Psoas muscle (tissue), 7 donors: ENCODE measurements at regions not wholly inside any gene's neighbourhood (a gene's known extent, or its start where the extent isn't known, plus 50 kb on each side); places are given as distances from the start of the nearest gene placed in this dataset.

Source experiments
- ATAC-seq, 4 donors: fragments of 200-7000 bp; cut with Tn5 transposase; one replicate each; pipeline ENCODE4 v1.9.1; 2020; ENCODE audit warnings: moderate library complexity in 3 of 4, mild to moderate bottlenecking in 2 of 4
- DNase-seq, 2 donors: peaks; one replicate each; pipeline ENCODE4 v3.0.0-alpha.2; 2020
- H3K27ac ChIP-seq: fragments of 200-600 bp; one replicate; pipeline ENCODE4 v1.8.0; 2022
- H3K27me3 ChIP-seq, 3 donors: fragments of 200-600 bp in 1 of 3; one replicate each; pipeline versions ENCODE4 v1.6.1 to v1.8.0; 2013 to 2022; ENCODE audit warnings: low read length in 2 of 3, mild to moderate bottlenecking in 2 of 3, moderate library complexity in 1 of 3; ENCODE audit not compliant: insufficient read depth in 3 of 3
- H3K36me3 ChIP-seq, 2 donors: fragments of 200-600 bp in 1 of 2; one replicate each; pipeline versions ENCODE4 v1.6.1 to v1.8.0; 2013 to 2022; ENCODE audit warnings: low read depth in 1 of 2, mild to moderate bottlenecking in 1 of 2, moderate library complexity in 1 of 2; ENCODE audit not compliant: insufficient read depth in 1 of 2
- H3K4me1 ChIP-seq: fragments of 200-600 bp; one replicate; pipeline ENCODE4 v1.8.0; 2022
- H3K4me3 ChIP-seq: fragments of 200-600 bp; one replicate; pipeline ENCODE4 v1.8.0; 2022; ENCODE audit warnings: mild to moderate bottlenecking
- H3K9me3 ChIP-seq: fragments of 200-600 bp; one replicate; pipeline ENCODE4 v1.8.0; 2022
- WGBS, 3 donors: extraction: QIAGEN DNeasy Blood & Tissue Kit; methylation state at CpG; one replicate each; pipeline versions ENCODE4 v1.1.6 to v1.1.7; 2013; 5-methylcytosine and 5-hydroxymethylcytosine counted together
- intact Hi-C, 2 donors: fragments of 100-400 bp; cut with DNase I; formaldehyde crosslinking; loops; one replicate each; pipeline versions ENCODE4 v1.11.0 to v1.14.2; 2022
- TF ChIP-seq, protein P1 (sequence below): fragments of 200-600 bp; IDR thresholded peaks from one replicate; pipeline ENCODE4 v1.8.0; 2022; ENCODE audit warnings: antibody characterized with exemption
- donor health status: healthy with polysubstance abuse.
- donor health status: DM: no; HTN: no; CAD: no; lungs with moderate emphysema.
- donor health status: Bipolar disorder and iron deficiency.
- donor health status: healthy.
- donor health status: DM: yes; HTN: yes; CAD: no.
- donor health status: DM: no; HTN: no; CAD: no.
- donor health status: DM: yes; HTN: yes; CAD: no.

GRCh38 chr3:151620071-151620470 is 113.7 kb upstream of the AADACL2 start:
- no peak overlapping the region for H3K4me3 ChIP-seq
- H3K4me1 ChIP-seq = no peaks in the 10 kb centered on the region
- no peaks in the 10 kb centered on the region for H3K36me3 ChIP-seq
- TF ChIP-seq, protein P1, sequence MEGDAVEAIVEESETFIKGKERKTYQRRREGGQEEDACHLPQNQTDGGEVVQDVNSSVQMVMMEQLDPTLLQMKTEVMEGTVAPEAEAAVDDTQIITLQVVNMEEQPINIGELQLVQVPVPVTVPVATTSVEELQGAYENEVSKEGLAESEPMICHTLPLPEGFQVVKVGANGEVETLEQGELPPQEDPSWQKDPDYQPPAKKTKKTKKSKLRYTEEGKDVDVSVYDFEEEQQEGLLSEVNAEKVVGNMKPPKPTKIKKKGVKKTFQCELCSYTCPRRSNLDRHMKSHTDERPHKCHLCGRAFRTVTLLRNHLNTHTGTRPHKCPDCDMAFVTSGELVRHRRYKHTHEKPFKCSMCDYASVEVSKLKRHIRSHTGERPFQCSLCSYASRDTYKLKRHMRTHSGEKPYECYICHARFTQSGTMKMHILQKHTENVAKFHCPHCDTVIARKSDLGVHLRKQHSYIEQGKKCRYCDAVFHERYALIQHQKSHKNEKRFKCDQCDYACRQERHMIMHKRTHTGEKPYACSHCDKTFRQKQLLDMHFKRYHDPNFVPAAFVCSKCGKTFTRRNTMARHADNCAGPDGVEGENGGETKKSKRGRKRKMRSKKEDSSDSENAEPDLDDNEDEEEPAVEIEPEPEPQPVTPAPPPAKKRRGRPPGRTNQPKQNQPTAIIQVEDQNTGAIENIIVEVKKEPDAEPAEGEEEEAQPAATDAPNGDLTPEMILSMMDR = no peak
- H3K27ac ChIP-seq = no peak overlapping the region
- intact Hi-C loops = no loop called here
- no peaks in the 10 kb centered on the region for H3K9me3 ChIP-seq
- no peaks in the 10 kb centered on the region for H3K27me3 ChIP-seq
- DNase-seq = no peak
- ATAC-seq = no peak

GRCh38 chr3:151615464-151615863 is 118.3 kb upstream of the AADACL2 start:
- WGBS, 3 donors = 57 to 69% (median 60%) methylated on average over 4 of the region's 4 CpGs
- H3K4me3 ChIP-seq = no peak overlapping the region
- intact Hi-C loops = no loop called here
- no peaks in the 10 kb centered on the region for H3K36me3 ChIP-seq
- H3K27me3 ChIP-seq = no peaks in the 10 kb centered on the region
- no peaks in the 10 kb centered on the region for H3K9me3 ChIP-seq
- TF ChIP-seq, protein P1 = no peak
- ATAC-seq = no peak
- H3K27ac ChIP-seq = no peak overlapping the region
- no peaks in the 10 kb centered on the region for H3K4me1 ChIP-seq
- no peak for DNase-seq

DNA sequence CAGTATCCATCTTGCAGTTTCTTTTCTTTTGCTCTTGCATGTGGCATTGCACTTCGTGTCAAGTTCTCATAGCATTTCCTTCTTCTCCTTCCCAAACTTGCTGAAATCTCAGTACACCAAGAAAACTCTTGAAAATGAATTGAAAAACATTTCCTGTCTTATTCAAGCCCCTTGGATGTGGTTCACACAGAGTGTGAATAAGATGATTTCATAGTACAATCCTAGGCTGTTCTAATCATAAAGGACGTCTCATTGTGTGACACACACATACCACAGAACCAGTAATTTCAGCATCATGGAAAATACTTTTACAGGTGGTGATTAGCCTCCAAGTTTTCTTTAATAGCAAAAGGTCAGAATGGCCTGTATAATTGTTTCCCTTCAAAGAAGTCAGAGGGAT is 121.6 kb upstream of the AADACL2 start:
- WGBS, 3 donors = 42 to 58% (median 56%) methylated on average over 2 of the region's 2 CpGs
- no peak for DNase-seq
- H3K36me3 ChIP-seq = no peaks in the 10 kb centered on the region
- intact Hi-C loops = no loop called here
- H3K4me3 ChIP-seq = no peak overlapping the region
- H3K4me1 ChIP-seq = no peaks in the 10 kb centered on the region
- ATAC-seq = no peak
- no peaks in the 10 kb centered on the region for H3K9me3 ChIP-seq
- no peaks in the 10 kb centered on the region for H3K27me3 ChIP-seq
- no peak overlapping the region for H3K27ac ChIP-seq
- TF ChIP-seq, protein P1 = no peak

DNA sequence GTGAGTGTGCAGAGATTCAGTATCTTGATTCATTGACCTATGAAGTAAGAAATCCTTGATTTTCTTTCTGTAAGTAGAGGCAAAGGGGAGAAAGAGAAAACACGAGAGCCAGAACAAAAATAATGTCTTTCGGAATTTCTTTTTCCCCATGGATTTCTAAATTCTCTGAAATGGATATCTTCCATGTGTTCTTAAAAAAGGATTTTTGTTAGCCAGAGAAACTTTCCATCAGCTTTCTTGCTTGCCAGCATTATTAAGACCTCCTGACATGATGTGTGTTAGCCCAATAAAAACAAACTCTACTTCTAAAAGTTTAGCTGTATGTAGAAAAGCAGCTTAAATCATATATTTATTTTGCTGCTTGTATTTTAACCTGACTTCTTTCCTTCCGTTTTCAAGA is 122.3 kb upstream of the AADACL2 start:
- no peaks in the 10 kb centered on the region for H3K4me1 ChIP-seq
- H3K27ac ChIP-seq = no peak overlapping the region
- intact Hi-C loops = no loop called here
- H3K4me3 ChIP-seq = no peak overlapping the region
- DNase-seq (no peak), ATAC-seq (no peak)
- no peaks in the 10 kb centered on the region for H3K36me3 ChIP-seq
- no peaks in the 10 kb centered on the region for H3K9me3 ChIP-seq
- TF ChIP-seq, protein P1 = no peak
- WGBS, 3 donors = 44 to 60% (median 45%) methylated on average over 3 of the region's 3 CpGs
- no peaks in the 10 kb centered on the region for H3K27me3 ChIP-seq

GRCh38 chr3:151609491-151609890 is 124.2 kb upstream of the AADACL2 start:
- no peaks in the 10 kb centered on the region for H3K36me3 ChIP-seq
- H3K4me3 ChIP-seq = no peak overlapping the region
- no peak for DNase-seq
- WGBS, 3 donors = 93 to 98% (median 95%) methylated on average over 2 of the region's 2 CpGs
- H3K9me3 ChIP-seq = no peaks in the 10 kb centered on the region
- no peaks in the 10 kb centered on the region for H3K27me3 ChIP-seq
- TF ChIP-seq, protein P1 = no peak
- intact Hi-C loops = no loop called here
- no peaks in the 10 kb centered on the region for H3K4me1 ChIP-seq
- no peak for ATAC-seq
- H3K27ac ChIP-seq = no peak overlapping the region
